H1 (cell line): ENCODE measurements at regions not wholly inside any gene's neighbourhood (a gene's known extent, or its start where the extent isn't known, plus 50 kb on each side); places are given as distances from the start of the nearest gene placed in this dataset.

ENCODE experiments used
- CTCF ChIA-PET: fragments of 300-600 bp; sonication (Branson Sonifier 250); formaldehyde crosslinking; loops from one replicate; lab custom pipeline; 2021; ENCODE audit not compliant: partially characterized antibody; lab: Charles Lee
- POLR2A ChIA-PET: fragments of 300-600 bp; sonication (Branson Sonifier 250); formaldehyde crosslinking; loops from one replicate; lab custom pipeline; 2021; ENCODE audit warnings: inconsistent platforms; ENCODE audit not compliant: partially characterized antibody; lab: Charles Lee
- DNase-seq, 2 experiments: peaks; one replicate each; pipeline versions ENCODE4 v3.0.0 to v3.0.0-alpha.2; 2010 to 2022; ENCODE audit warnings: low spot score in 2 of 2, low read depth in 1 of 2, mixed read lengths in 1 of 2
- FAIRE-seq: peaks from 2 replicates; lab custom pipeline; 2011; peaks lifted over from hg19 to GRCh38; lab: Jason Lieb, UNC
- H2AFZ ChIP-seq: 2 replicates; pipeline ENCODE4 v1.8.1; 2012; ENCODE audit warnings: low read length, inconsistent platforms
- H2AK5ac ChIP-seq: 2 replicates; pipeline ENCODE4 v1.6.1; 2013; ENCODE audit warnings: low read depth, low read length
- H2BK120ac ChIP-seq: replicated peaks from 2 replicates; pipeline ENCODE3; 2013; ENCODE audit warnings: low read depth, low read length, inconsistent platforms
- H2BK12ac ChIP-seq: 2 replicates; pipeline ENCODE4 v1.6.1; 2013; ENCODE audit warnings: low read depth, low read length
- H2BK15ac ChIP-seq: 2 replicates; pipeline ENCODE4 v1.6.1; 2013; ENCODE audit warnings: low read length
- H2BK20ac ChIP-seq: 2 replicates; pipeline ENCODE4 v1.6.1; 2013; ENCODE audit warnings: low read length
- H2BK5ac ChIP-seq: 2 replicates; pipeline ENCODE4 v1.6.1; 2013; ENCODE audit warnings: low read depth, low read length
- H3K14ac ChIP-seq: 2 replicates; pipeline ENCODE4 v1.6.1; 2013; ENCODE audit warnings: inconsistent platforms; ENCODE audit not compliant: insufficient read length
- H3K18ac ChIP-seq: 2 replicates; pipeline ENCODE4 v1.6.1; 2013; ENCODE audit warnings: low read length; ENCODE audit errors: extremely low read depth
- H3K23ac ChIP-seq: 2 replicates; pipeline ENCODE4 v1.6.1; 2013; ENCODE audit warnings: inconsistent platforms; ENCODE audit not compliant: insufficient read length
- H3K23me2 ChIP-seq: 2 replicates; pipeline ENCODE4 v1.6.1; 2013; ENCODE audit warnings: low read depth, low read length
- H3K27ac ChIP-seq: 2 replicates; pipeline ENCODE4 v1.6.1; 2011; ENCODE audit warnings: low read depth, low read length, inconsistent platforms
- H3K27me3 ChIP-seq, 4 experiments: replicated peaks in 1 of 4; 1 replicate in 1 of 4; 2 replicates in 3 of 4; pipeline versions ENCODE4 v1.6.1 to v1.8.1; 2011 to 2013; ENCODE audit warnings: low read length in 3 of 4, mild to moderate bottlenecking in 3 of 4, inconsistent platforms in 2 of 4, mixed read lengths in 2 of 4, moderate library complexity in 1 of 4; ENCODE audit not compliant: control insufficient read depth in 3 of 4, insufficient read depth in 3 of 4; ENCODE audit errors: extremely low read depth in 1 of 4
- H3K36me3 ChIP-seq, 4 experiments: 2 replicates each; pipeline versions ENCODE4 v1.6.1 to v1.8.1; 2011 to 2013; ENCODE audit warnings: mild to moderate bottlenecking in 4 of 4, low read length in 3 of 4, moderate library complexity in 2 of 4, control low read depth in 1 of 4, inconsistent platforms in 1 of 4; ENCODE audit not compliant: insufficient read depth in 4 of 4, control insufficient read depth in 2 of 4
- H3K4ac ChIP-seq: replicated peaks from 2 replicates; pipeline ENCODE3; 2013; ENCODE audit warnings: low read length, low read depth, mixed read lengths, inconsistent platforms; ENCODE audit not compliant: insufficient read length
- H3K4me1 ChIP-seq, 4 experiments: replicated peaks in 1 of 4; 1 replicate in 1 of 4; 2 replicates in 3 of 4; pipeline versions ENCODE4 v1.6.1 to v1.8.1; 2011 to 2013; ENCODE audit warnings: low read length in 3 of 4, inconsistent platforms in 2 of 4, mixed read lengths in 1 of 4; ENCODE audit not compliant: insufficient read depth in 4 of 4, control insufficient read depth in 3 of 4
- H3K4me2 ChIP-seq, 2 experiments: 2 replicates each; pipeline versions ENCODE4 v1.6.1 to v1.8.1; 2011 to 2013; ENCODE audit warnings: low read depth in 2 of 2, low read length in 2 of 2, control low read depth in 1 of 2, inconsistent platforms in 1 of 2, mild to moderate bottlenecking in 1 of 2; ENCODE audit not compliant: insufficient read depth in 1 of 2
- H3K4me3 ChIP-seq, 4 experiments: fragments of 200-600, 300-600 bp in 1 of 4; sonication (generic), shearing (Covaris generic), sonication (Bioruptor Twin) in 1 of 4; 2 replicates each; pipeline versions ENCODE4 v1.5.1 to v1.8.1; 2011 to 2016; ENCODE audit warnings: low read length in 4 of 4, low read depth in 3 of 4, control low read depth in 2 of 4, inconsistent platforms in 2 of 4, mild to moderate bottlenecking in 2 of 4, mixed read lengths in 1 of 4, moderate library complexity in 1 of 4; ENCODE audit not compliant: insufficient read depth in 2 of 4; ENCODE audit errors: extremely low read depth in 1 of 4
- H3K56ac ChIP-seq: replicated peaks from 2 replicates; pipeline ENCODE3; 2013; ENCODE audit warnings: low read depth, mild to moderate bottlenecking, mixed read lengths, low read length, inconsistent platforms; ENCODE audit not compliant: insufficient read length
- H3K79me1 ChIP-seq: 2 replicates; pipeline ENCODE4 v1.6.1; 2013; ENCODE audit warnings: low read depth, low read length, control low read depth
- H3K79me2 ChIP-seq, 2 experiments: 2 replicates each; pipeline versions ENCODE4 v1.6.1 to v1.8.1; 2012 to 2013; ENCODE audit warnings: low read length in 2 of 2, mild to moderate bottlenecking in 2 of 2, inconsistent platforms in 1 of 2; ENCODE audit not compliant: insufficient read depth in 2 of 2, control insufficient read depth in 1 of 2
- H3K9ac ChIP-seq, 4 experiments: replicated peaks in 1 of 4; 1 replicate in 1 of 4; 2 replicates in 3 of 4; pipeline versions ENCODE4 v1.6.1 to v1.8.1; 2011 to 2013; ENCODE audit warnings: low read depth in 3 of 4, low read length in 3 of 4, control low read depth in 2 of 4, mild to moderate bottlenecking in 2 of 4, moderate library complexity in 2 of 4, inconsistent platforms in 1 of 4; ENCODE audit errors: extremely low read depth in 1 of 4
- H3K9me3 ChIP-seq, 2 experiments: 2 replicates each; pipeline versions ENCODE4 v1.6.1 to v1.8.1; 2012 to 2013; ENCODE audit warnings: mild to moderate bottlenecking in 2 of 2, moderate library complexity in 2 of 2, control low read depth in 1 of 2, inconsistent platforms in 1 of 2, low read depth in 1 of 2, low read length in 1 of 2, mixed read lengths in 1 of 2; ENCODE audit not compliant: insufficient read depth in 2 of 2
- H4K20me1 ChIP-seq, 2 experiments: replicated peaks in 1 of 2; 2 replicates each; pipeline versions ENCODE3 to v1.8.1; 2011 to 2013; ENCODE audit warnings: inconsistent platforms in 2 of 2, low read length in 2 of 2, mild to moderate bottlenecking in 1 of 2; ENCODE audit not compliant: insufficient read depth in 2 of 2, control insufficient read depth in 1 of 2
- H4K5ac ChIP-seq: 2 replicates; pipeline ENCODE4 v1.6.1; 2013; ENCODE audit warnings: low read length, low read depth, mixed read lengths, inconsistent platforms; ENCODE audit not compliant: insufficient read length
- H4K8ac ChIP-seq: 2 replicates; pipeline ENCODE4 v1.8.0; 2013; ENCODE audit warnings: mild to moderate bottlenecking, moderate library complexity, low read length, inconsistent platforms; ENCODE audit not compliant: insufficient read depth; ENCODE audit errors: extremely low read depth
- H4K91ac ChIP-seq: replicated peaks from 2 replicates; pipeline ENCODE3; 2013; ENCODE audit warnings: low read length, mixed read lengths, inconsistent platforms; ENCODE audit not compliant: insufficient read length
- ATF3 ChIP-seq: IDR thresholded peaks from 2 replicates; pipeline ENCODE4 v1.6.1; 2011; ENCODE audit warnings: low read depth, mild to moderate bottlenecking, low read length; ENCODE audit not compliant: insufficient read depth
- EGR1 ChIP-seq: IDR thresholded peaks from 2 replicates; pipeline ENCODE4 v1.6.1; 2011; ENCODE audit warnings: low read depth, low read length, borderline replicate concordance
- FOSL1 ChIP-seq: IDR thresholded peaks from 2 replicates; pipeline ENCODE4 v1.6.1; 2011; ENCODE audit warnings: mild to moderate bottlenecking, low read depth, low read length, moderate library complexity; ENCODE audit not compliant: insufficient read depth
- GABPA ChIP-seq: IDR thresholded peaks from 2 replicates; pipeline ENCODE4 v1.6.1; 2011; ENCODE audit warnings: mild to moderate bottlenecking, low read length, moderate library complexity, borderline replicate concordance; ENCODE audit not compliant: insufficient read depth
- KDM5A ChIP-seq: fragments of 200-600 bp; IDR thresholded peaks from 2 replicates; pipeline ENCODE4 v1.7.1; 2012; ENCODE audit warnings: mild to moderate bottlenecking, low read length, inconsistent platforms, mixed read lengths
- NRF1 ChIP-seq: IDR thresholded peaks from 2 replicates; pipeline ENCODE4 v1.6.1; 2011; ENCODE audit warnings: mild to moderate bottlenecking, low read depth, low read length, improper control_type of control experiment
- PHF8 ChIP-seq: fragments of 200-600 bp; sonication (generic); conservative IDR thresholded peaks from 2 replicates; pipeline ENCODE4 v1.7.1; 2012; ENCODE audit warnings: low read depth, mild to moderate bottlenecking, inconsistent platforms, low read length, moderate library complexity
- POLR2AphosphoS5 ChIP-seq: IDR thresholded peaks from 2 replicates; pipeline ENCODE4 v1.6.1; 2011; ENCODE audit warnings: low read depth, low read length
- POU5F1 ChIP-seq: IDR thresholded peaks from 2 replicates; pipeline ENCODE4 v1.6.1; 2011; ENCODE audit warnings: low read depth, mild to moderate bottlenecking, low read length, moderate library complexity
- RBBP5 ChIP-seq: IDR thresholded peaks from 2 replicates; pipeline ENCODE4 v1.7.1; 2012; ENCODE audit warnings: low read depth, mild to moderate bottlenecking, inconsistent platforms, low read length, moderate library complexity, borderline replicate concordance
- SAP30 ChIP-seq: fragments of 300-600 bp; sonication (generic); IDR thresholded peaks from 2 replicates; pipeline ENCODE4 v1.7.1; 2012; ENCODE audit warnings: low read length, moderate library complexity, mild to moderate bottlenecking, inconsistent platforms; ENCODE audit not compliant: insufficient read depth, insufficient replicate concordance
- SIN3A ChIP-seq, 2 experiments: IDR thresholded peaks in 1 of 2; conservative IDR thresholded peaks in 1 of 2; 2 replicates each; pipeline ENCODE4 v1.6.1; 2011 to 2012; ENCODE audit warnings: low read length in 2 of 2, improper control_type of control experiment in 1 of 2, low read depth in 1 of 2, mild to moderate bottlenecking in 1 of 2
- SRF ChIP-seq: IDR thresholded peaks from 2 replicates; pipeline ENCODE4 v1.6.1; 2011; ENCODE audit warnings: mild to moderate bottlenecking, low read depth, low read length, moderate library complexity
- SUZ12 ChIP-seq: fragments of 200-600 bp; sonication (generic); IDR thresholded peaks from 2 replicates; pipeline ENCODE4 v1.6.1; 2012; ENCODE audit warnings: mild to moderate bottlenecking, inconsistent platforms, low read length, moderate library complexity, mixed read lengths
- TEAD4 ChIP-seq: IDR thresholded peaks from 2 replicates; pipeline ENCODE4 v1.6.1; 2012; ENCODE audit warnings: low read depth, low read length, inconsistent platforms, mixed read lengths
- WGBS, 2 experiments: shearing (Covaris generic) in 1 of 2; methylation state at CpG; one replicate each; pipeline versions ENCODE4 v1.1.6 to v1.1.7; 2013 to 2015; ENCODE audit warnings: low lambda C conversion rate in 2 of 2, mixed read lengths in 2 of 2, inconsistent platforms in 1 of 2, low coverage in 1 of 2, missing lambda C conversion rate in 1 of 2; ENCODE audit not compliant: insufficient replicate concordance in 2 of 2, insufficient coverage in 1 of 2, insufficient read length in 1 of 2; ENCODE audit errors: extremely low coverage in 1 of 2, missing lambda C conversion rate in 1 of 2; 5-methylcytosine and 5-hydroxymethylcytosine counted together

- Histone ChIP-seq H2BK120ac (no peak overlapping the region), H3K4me1 (peaks cover 0 to 3% (median 0%) of the 10 kb centered on the region in 4 experiments; a peak in 2 of 7 replicates), H3K9me3 (no peaks in the 10 kb centered on the region), H3K56ac (no peak overlapping the region), H3K4me3 (no peak overlapping the region), H3K23ac (no peak overlapping the region), H2AFZ (no peak overlapping the region), H3K79me2 (no peaks in the 10 kb centered on the region), H3K27me3 (no peaks in the 10 kb centered on the region), H3K18ac (no peak overlapping the region), H4K5ac (no peak overlapping the region), H3K14ac (no peak overlapping the region), H2BK20ac (no peak overlapping the region), H4K8ac (no peak overlapping the region), H2BK15ac (no peak overlapping the region), H3K4me2 (no peak overlapping the region), H3K9ac (no peak overlapping the region), H4K91ac (no peak overlapping the region), H3K27ac (no peak overlapping the region), H3K4ac (no peak overlapping the region), H2BK5ac (no peak overlapping the region), H4K20me1 (no peaks in the 10 kb centered on the region), H2AK5ac (no peak overlapping the region), H3K23me2 (no peaks in the 10 kb centered on the region), H3K36me3 (no peaks in the 10 kb centered on the region), H2BK12ac (no peak overlapping the region), H3K79me1 (no peaks in the 10 kb centered on the region)
- DNase-seq (no peak), FAIRE-seq (no peak)
- ChIA-PET POLR2A (no interaction called here), CTCF (no interaction called here)
- WGBS, 2 experiments = 94% methylated on average over 2 of the region's 2 CpGs; no CpG with 5 or more reads in 1 of the 2 experiments
- no peak for TF ChIP-seq RBBP5
- TF ChIP-seq SAP30 = no peak
- no peak for TF ChIP-seq POLR2AphosphoS5
- TF ChIP-seq NRF1 = no peak
- TF ChIP-seq PHF8 = no peak
- TF ChIP-seq POU5F1 = no peak
- no peak for TF ChIP-seq SRF
- no peak for TF ChIP-seq KDM5A
- no peak for TF ChIP-seq FOSL1
- no peak for TF ChIP-seq GABPA
- TF ChIP-seq TEAD4 = no peak
- no peak for TF ChIP-seq EGR1
- no peak for TF ChIP-seq SUZ12
- no peak for TF ChIP-seq SIN3A (conservative IDR thresholded peaks at IDR 0.05 in 1 of 2, IDR thresholded peaks at IDR 0.05 in 1 of 2; ENCODE audit: low read depth in 1 of 2, low read length in 2 of 2)
- no peak for TF ChIP-seq ATF3
Observed at GRCh38 chr13:80211566-80211965, 129.4 kb downstream of the SPRY2 start.
